SU-DHL-6 (cell line): ENCODE measurements at regions not wholly inside any gene's neighbourhood (a gene's known extent, or its start where the extent isn't known, plus 50 kb on each side); places are given as distances from the start of the nearest gene placed in this dataset.

ENCODE experiments used
- CTCF ChIP-seq: fragments of 200-600 bp; sonication (generic); IDR thresholded peaks from one replicate; pipeline ENCODE4 v1.5.1; 2017; ENCODE audit warnings: antibody characterized with exemption, mild to moderate bottlenecking, low read length, moderate library complexity; ENCODE audit not compliant: insufficient read depth, poor library complexity, severe bottlenecking
- EZH2phosphoT487 ChIP-seq: fragments of 200-600 bp; sonication (generic), shearing (Covaris generic); conservative IDR thresholded peaks from 2 replicates; pipeline ENCODE4 v1.6.1; 2018; ENCODE audit warnings: mild to moderate bottlenecking, antibody characterized with exemption, low read length, moderate library complexity, mixed read lengths

DNA sequence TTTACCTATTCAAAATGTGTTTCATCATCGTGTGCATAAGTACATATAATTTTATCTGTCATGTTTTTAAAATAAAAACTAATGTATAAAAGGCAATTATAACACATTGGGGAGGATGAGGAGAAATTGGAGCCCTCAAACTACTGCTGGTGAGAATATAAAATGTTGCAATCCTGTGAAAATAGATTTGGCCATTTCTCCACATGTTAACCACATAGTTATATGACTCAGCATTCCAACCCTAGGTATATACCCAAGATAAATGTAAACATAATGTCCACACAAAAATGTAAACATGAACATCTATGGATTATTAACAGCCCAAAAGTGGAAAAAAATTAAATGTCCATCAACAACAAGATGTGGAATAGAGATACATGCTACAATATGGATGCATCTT lies 928.0 kb upstream of the FAT3 start:
- no peak for TF ChIP-seq CTCF
- no peak for TF ChIP-seq EZH2phosphoT487
